ENCODE measurements at regions not wholly inside any gene's neighbourhood (a gene's known extent, or its start where the extent isn't known, plus 50 kb on each side); places are given as distances from the start of the nearest gene placed in this dataset.
"Not testable (repeated sequence)": the region's sequence is repeated elsewhere in the genome, so short reads cannot be mapped to it uniquely, and the experiment has no call there.

DNA sequence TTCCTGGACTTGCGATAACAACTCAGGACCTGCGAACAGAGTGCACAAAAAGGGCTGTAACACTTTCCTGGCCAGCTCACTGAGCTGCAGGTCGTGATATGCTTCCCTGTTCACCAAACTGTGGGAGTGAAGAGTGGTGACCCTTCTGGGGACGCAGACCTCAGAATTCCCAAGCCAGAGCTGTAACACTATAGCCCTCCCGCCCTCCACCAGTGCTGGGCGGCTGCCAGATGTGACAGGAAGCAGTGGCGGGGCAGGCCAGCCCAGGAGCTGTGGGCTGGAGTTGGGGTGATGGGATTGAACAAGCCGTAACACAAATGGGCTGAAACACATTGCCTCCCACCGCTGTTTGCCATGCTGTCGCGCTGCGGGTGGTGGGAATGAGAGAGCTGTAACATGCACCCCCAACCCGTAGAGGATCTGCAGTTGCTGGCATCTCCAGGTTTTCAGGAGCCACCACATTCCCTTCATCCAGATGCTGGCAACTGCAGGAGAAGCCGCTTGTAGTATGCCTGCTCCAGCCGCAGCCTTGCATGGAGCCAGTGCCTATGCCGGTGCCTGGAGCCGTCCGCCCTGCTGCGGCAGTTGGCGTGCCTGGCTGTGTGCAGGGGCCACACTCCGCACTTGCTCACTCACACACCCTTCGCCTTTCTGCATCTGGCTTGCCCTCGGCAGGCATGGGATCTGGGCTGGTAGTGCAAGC lies 145.8 kb downstream of the GPCPD1 start:
- no peak for DNase-seq
- Mint-ChIP-seq H3K27me3 (ENCODE audit: low read depth, poor library complexity) (peaks cover 14% of the 10 kb centered on the region), H3K4me1 (peaks cover 20% of the 10 kb centered on the region), H3K36me3 (ENCODE audit: low read depth) (no peaks in the 10 kb centered on the region), H3K27ac (no peak overlapping the region), H3K9me3 (peaks cover 14% of the 10 kb centered on the region), H3K4me3 (no peak overlapping the region)
- TF ChIP-seq, protein P1, sequence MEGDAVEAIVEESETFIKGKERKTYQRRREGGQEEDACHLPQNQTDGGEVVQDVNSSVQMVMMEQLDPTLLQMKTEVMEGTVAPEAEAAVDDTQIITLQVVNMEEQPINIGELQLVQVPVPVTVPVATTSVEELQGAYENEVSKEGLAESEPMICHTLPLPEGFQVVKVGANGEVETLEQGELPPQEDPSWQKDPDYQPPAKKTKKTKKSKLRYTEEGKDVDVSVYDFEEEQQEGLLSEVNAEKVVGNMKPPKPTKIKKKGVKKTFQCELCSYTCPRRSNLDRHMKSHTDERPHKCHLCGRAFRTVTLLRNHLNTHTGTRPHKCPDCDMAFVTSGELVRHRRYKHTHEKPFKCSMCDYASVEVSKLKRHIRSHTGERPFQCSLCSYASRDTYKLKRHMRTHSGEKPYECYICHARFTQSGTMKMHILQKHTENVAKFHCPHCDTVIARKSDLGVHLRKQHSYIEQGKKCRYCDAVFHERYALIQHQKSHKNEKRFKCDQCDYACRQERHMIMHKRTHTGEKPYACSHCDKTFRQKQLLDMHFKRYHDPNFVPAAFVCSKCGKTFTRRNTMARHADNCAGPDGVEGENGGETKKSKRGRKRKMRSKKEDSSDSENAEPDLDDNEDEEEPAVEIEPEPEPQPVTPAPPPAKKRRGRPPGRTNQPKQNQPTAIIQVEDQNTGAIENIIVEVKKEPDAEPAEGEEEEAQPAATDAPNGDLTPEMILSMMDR (IDR thresholded peaks at IDR 0.05): no peak

DNA sequence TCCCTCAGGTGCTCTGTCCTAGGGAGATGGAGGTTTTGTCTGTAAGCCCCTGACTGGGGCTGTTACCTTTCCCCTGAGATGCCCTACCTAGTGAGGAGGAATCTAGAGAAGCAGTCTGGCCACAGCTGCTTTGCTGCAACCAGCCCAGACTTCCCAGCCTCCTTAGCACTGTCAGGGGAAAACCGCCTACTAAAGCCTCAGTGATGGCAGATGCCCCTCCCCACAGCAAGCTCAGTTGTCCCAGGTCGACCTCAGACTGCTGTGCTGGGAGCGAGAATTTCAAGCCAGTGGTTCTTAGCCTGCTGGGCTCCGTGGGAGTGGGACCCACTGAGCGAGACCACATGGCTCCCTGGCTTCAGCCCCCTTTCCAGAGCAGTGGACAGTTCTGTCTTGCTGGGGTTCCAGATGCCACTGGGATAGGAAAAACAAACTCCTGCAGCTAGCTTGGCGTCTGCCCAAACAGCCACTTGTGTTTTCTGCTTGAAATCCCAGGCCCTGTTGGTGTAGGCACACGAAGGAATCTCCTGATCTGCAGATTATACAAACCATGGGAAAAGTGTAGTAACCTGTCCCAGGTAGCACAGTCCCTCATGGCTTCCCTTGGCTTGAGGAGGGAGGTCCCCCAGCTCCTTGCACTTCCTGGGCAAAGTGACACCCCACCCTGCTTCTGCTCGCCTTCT lies 146.4 kb upstream of the PROKR2 start:
- TF ChIP-seq, protein P1 (IDR thresholded peaks at IDR 0.05): no peak
- Mint-ChIP-seq H3K4me3 (no peak overlapping the region), H3K9me3 (peaks cover 31% of the 10 kb centered on the region), H3K27me3 (ENCODE audit: low read depth, poor library complexity) (peaks cover 25% of the 10 kb centered on the region), H3K36me3 (ENCODE audit: low read depth) (no peaks in the 10 kb centered on the region), H3K27ac (no peak overlapping the region), H3K4me1 (peaks cover 11% of the 10 kb centered on the region)
- DNase-seq: no peak

DNA sequence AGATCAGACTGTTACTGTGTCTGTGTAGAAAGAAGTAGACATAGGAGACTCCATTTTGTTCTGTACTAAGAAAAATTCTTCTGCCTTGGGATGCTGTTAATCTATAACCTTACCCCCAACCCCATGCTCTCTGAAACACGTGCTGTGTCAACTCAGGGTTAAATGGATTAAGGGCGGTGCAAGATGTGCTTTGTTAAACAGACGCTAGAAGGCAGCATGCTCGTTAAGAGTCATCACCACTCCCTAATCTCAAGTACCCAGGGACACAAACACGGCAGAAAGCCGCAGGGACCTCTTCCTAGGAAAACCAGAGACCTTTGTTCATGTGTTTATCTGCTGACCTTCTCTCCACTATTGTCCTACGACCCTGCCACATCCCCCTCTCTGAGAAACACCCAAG lies 137.0 kb upstream of the PROKR2 start:
- Mint-ChIP-seq H3K9me3 (peaks cover 22% of the 10 kb centered on the region), H3K27me3 (ENCODE audit: low read depth, poor library complexity) (peaks cover 13% of the 10 kb centered on the region)
- not testable (repeated sequence) for H3K36me3 Mint-ChIP-seq (ENCODE audit: low read depth); H3K4me1 Mint-ChIP-seq; H3K27ac Mint-ChIP-seq; H3K4me3 Mint-ChIP-seq; DNase-seq

DNA sequence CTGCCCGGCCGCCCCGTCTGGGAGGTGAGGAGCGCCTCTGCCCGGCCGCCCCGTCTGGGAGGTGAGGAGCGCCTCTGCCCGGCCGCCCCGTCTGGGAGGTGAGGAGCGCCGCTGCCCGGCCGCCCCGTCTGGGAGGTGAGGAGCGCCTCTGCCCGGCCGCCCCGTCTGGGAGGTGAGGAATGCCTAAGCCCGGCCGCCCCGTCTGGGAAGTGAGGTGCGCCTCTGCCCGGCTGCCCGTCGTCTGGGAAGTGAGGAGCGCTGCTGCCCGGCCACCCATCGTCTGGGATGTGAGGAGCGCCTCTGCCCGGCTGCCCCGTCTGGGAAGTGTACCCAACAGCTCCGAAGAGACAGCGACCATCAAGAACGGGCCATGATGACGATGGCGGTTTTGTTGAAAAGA lies 136.6 kb upstream of the PROKR2 start:
- not testable (repeated sequence) for H3K27ac Mint-ChIP-seq

DNA sequence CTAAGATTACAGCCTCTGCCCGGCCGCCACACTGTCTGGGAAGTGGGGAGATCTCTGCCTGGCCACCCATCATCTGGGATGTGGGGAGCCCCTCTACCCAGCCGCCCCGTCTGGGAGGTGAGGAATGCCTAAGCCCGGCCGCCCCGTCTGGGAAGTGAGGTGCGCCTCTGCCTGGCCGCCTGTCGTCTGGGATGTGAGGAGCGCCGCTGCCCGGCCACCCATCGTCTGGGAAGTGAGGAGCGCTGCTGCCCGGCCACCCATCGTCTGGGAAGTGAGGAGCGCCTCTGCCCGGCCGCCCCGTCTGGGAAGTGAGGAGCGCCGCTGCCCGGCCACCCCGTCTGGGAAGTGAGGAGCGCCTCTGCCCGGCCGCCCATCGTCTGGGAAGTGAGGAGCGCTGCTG lies 135.9 kb upstream of the PROKR2 start:
- not testable (repeated sequence) for H3K4me1 Mint-ChIP-seq; H3K4me3 Mint-ChIP-seq; DNase-seq; H3K36me3 Mint-ChIP-seq (ENCODE audit: low read depth); H3K27ac Mint-ChIP-seq
- peaks cover 18% of the 10 kb centered on the region for H3K9me3 Mint-ChIP-seq
- peaks cover 13% of the 10 kb centered on the region for H3K27me3 Mint-ChIP-seq (ENCODE audit: low read depth, poor library complexity)

More for the DNA sequence above, 136.6 kb upstream of the PROKR2 start:
- H3K4me1 Mint-ChIP-seq; DNase-seq; H3K36me3 Mint-ChIP-seq (ENCODE audit: low read depth); H3K4me3 Mint-ChIP-seq: not testable (repeated sequence)
- Mint-ChIP-seq H3K27me3 (ENCODE audit: low read depth, poor library complexity) (peaks cover 15% of the 10 kb centered on the region), H3K9me3 (peaks cover 18% of the 10 kb centered on the region)

DNA sequence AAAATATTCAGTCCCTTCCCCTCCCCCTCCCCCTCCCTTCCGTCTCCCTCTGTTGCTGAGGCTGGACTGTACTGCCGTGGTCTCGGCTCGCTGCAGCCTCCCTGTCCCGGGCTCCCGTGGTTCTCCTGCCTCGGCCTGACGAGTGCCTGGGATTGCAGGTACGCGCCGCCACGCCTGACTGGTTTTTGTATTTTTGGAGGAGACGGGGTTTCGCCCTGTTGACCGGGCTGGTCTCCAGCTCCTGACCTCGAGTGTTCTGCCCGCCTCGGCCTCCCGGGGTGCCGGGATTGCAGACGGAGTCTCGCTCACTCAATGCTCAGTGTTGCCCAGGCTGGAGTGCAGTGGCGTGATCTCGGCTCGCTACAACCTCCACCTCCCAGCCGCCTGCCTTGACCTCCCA lies 135.5 kb upstream of the PROKR2 start:
- not testable (repeated sequence) for H3K4me1 Mint-ChIP-seq; H3K27ac Mint-ChIP-seq; H3K36me3 Mint-ChIP-seq (ENCODE audit: low read depth); H3K4me3 Mint-ChIP-seq; DNase-seq
- Mint-ChIP-seq H3K27me3 (ENCODE audit: low read depth, poor library complexity) (peaks cover 13% of the 10 kb centered on the region), H3K9me3 (peaks cover 18% of the 10 kb centered on the region)

DNA sequence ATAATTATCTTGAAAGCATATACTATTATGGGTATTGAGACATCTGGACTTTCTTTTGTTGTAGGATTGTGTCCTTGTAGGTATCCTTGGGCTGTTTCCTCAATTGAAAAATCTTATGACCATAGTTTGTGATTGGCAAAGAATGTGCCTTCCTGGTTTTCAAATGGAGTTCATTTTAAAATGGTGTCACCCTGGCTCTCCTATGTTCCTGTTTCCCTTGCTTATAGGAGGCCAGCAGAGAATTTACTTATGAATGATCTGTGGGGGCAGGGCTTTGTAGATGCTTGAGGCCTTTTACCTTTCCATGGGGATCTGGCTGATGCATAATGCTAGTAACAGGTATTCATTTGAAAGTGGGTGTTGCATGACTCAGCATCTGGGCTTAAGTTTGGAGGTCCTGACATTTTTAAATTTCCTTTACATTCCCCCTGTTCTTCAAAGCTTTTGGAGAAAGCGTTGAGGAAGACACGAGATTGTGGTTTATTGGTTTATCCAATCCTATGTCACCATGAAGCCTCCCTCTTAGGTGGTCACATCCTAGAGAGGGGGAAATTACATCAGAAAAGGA lies 135.0 kb upstream of the PROKR2 start:
- Mint-ChIP-seq H3K4me3 (no peak overlapping the region), H3K27me3 (ENCODE audit: low read depth, poor library complexity) (peaks cover 10% of the 10 kb centered on the region), H3K36me3 (ENCODE audit: low read depth) (no peaks in the 10 kb centered on the region), H3K27ac (no peak overlapping the region), H3K4me1 (no peaks in the 10 kb centered on the region), H3K9me3 (peaks cover 18% of the 10 kb centered on the region)
- no peak for DNase-seq
- TF ChIP-seq, protein P1 (IDR thresholded peaks at IDR 0.05): no peak

Measured in nephron progenitor cell (in vitro differentiated cells).